ENCODE measurements at regions not wholly inside any gene's neighbourhood (a gene's known extent, or its start where the extent isn't known, plus 50 kb on each side); places are given as distances from the start of the nearest gene placed in this dataset.

DNA sequence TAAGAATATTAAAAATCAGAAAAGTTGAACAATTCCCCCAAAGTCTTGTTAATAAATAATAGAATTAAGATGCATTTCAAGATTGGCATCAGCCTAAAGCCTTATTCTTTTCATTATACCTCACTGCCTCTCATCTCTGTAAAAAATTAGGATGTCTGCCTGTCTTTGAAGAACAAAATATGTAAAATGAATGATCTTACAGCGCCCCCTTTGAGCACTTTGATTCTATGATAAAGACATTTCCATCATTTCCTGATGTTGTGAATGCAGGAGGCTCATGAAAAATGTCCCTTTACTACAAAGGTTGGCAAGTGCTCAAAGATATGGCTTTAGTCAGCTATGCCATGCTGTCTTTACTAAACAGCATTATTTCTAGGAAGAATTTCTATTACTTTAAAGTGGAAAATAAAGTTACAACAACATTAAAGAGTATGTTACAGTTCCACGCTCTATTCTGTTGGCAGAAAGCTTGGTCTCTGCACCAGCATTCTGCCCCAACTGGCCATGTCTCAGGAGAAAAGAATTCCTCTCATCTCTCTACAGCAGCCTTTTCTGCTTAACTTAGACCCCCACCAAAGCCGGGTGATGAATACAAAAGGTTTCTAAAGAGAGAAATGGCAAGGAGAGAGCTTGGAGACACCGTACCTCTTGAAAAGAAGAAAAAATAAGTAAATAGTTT, 95.1 kb downstream of the LLPH start:
- no peak overlapping the region for H3K14ac ChIP-seq (ENCODE audit: insufficient read length)
- no peak overlapping the region for H3K56ac ChIP-seq (replicated peaks; ENCODE audit: insufficient read length, low read depth, low read length)
- DNase-seq (ENCODE audit: low read depth in 1 of 2, low spot score in 2 of 2) (no peak), FAIRE-seq (no peak)
- H3K36me3 ChIP-seq (ENCODE audit: control insufficient read depth in 2 of 4, insufficient read depth in 4 of 4, low read length in 3 of 4): no peaks in the 10 kb centered on the region
- H2BK15ac ChIP-seq (ENCODE audit: low read length): no peak overlapping the region
- H2BK120ac ChIP-seq (replicated peaks; ENCODE audit: low read depth, low read length): no peak overlapping the region
- H3K27me3 ChIP-seq (replicated peaks in 1 of 4; ENCODE audit: control insufficient read depth in 3 of 4, extremely low read depth in 1 of 4, insufficient read depth in 3 of 4, low read length in 3 of 4): no peaks in the 10 kb centered on the region
- H4K20me1 ChIP-seq (replicated peaks in 1 of 2; ENCODE audit: control insufficient read depth in 1 of 2, insufficient read depth in 2 of 2, low read length in 2 of 2): no peaks in the 10 kb centered on the region
- H2AK5ac ChIP-seq (ENCODE audit: low read depth, low read length): no peak overlapping the region
- H3K4ac ChIP-seq (replicated peaks; ENCODE audit: insufficient read length, low read depth, low read length): no peak overlapping the region
- WGBS, 2 experiments (ENCODE audit: extremely low coverage in 1 of 2, insufficient coverage in 1 of 2, insufficient read length in 1 of 2, insufficient replicate concordance in 2 of 2, low coverage in 1 of 2, low lambda C conversion rate in 2 of 2, missing lambda C conversion rate in 1 of 2): 51% methylated on average over 4 of the region's 4 CpGs; no CpG with 5 or more reads in 1 of the 2 experiments
- H3K9me3 ChIP-seq (ENCODE audit: insufficient read depth in 2 of 2, low read depth in 1 of 2, low read length in 1 of 2): no peaks in the 10 kb centered on the region
- no peak overlapping the region for H3K4me2 ChIP-seq (ENCODE audit: insufficient read depth in 1 of 2, low read depth in 2 of 2, low read length in 2 of 2)
- H3K18ac ChIP-seq (ENCODE audit: extremely low read depth, low read length): no peak overlapping the region
- H3K4me1 ChIP-seq (replicated peaks in 1 of 4; ENCODE audit: control insufficient read depth in 3 of 4, insufficient read depth in 4 of 4, low read length in 3 of 4): no peaks in the 10 kb centered on the region
- no peak overlapping the region for H2BK5ac ChIP-seq (ENCODE audit: low read depth, low read length)
- no peak overlapping the region for H4K91ac ChIP-seq (replicated peaks; ENCODE audit: insufficient read length, low read length)
- H3K79me1 ChIP-seq (ENCODE audit: low read depth, low read length): no peaks in the 10 kb centered on the region
- no peak overlapping the region for H4K5ac ChIP-seq (ENCODE audit: insufficient read length, low read depth, low read length)
- no peak overlapping the region for H3K4me3 ChIP-seq (ENCODE audit: extremely low read depth in 1 of 4, insufficient read depth in 2 of 4, low read depth in 3 of 4, low read length in 4 of 4)
- H2BK12ac ChIP-seq (ENCODE audit: low read depth, low read length): no peak overlapping the region
- TF ChIP-seq RAD21 (IDR thresholded peaks at IDR 0.05 in 1 of 2, conservative IDR thresholded peaks at IDR 0.05 in 1 of 2; ENCODE audit: low read depth in 2 of 2, low read length in 2 of 2) (peak; percentile 33 to 34; a peak in 3 of 4 replicates), SRF (IDR thresholded peaks at IDR 0.05; ENCODE audit: low read depth, low read length) (no peak)
- no peak overlapping the region for H3K9ac ChIP-seq (replicated peaks in 1 of 4; ENCODE audit: extremely low read depth in 1 of 4, low read depth in 3 of 4, low read length in 3 of 4)
- no peaks in the 10 kb centered on the region for H3K23me2 ChIP-seq (ENCODE audit: low read depth, low read length)
- CTCF ChIA-PET (ENCODE audit: partially characterized antibody): interaction anchor here (0.6 to 1.6 kb wide), 9 partner anchors 10 to 1188 kb away, joined by 3 to 5 read pairs (median 3); no protein-coding TSS in a partner anchor
- H3K23ac ChIP-seq (ENCODE audit: insufficient read length): no peak overlapping the region
- H2AFZ ChIP-seq (ENCODE audit: low read length): no peak overlapping the region
- POLR2A ChIA-PET (ENCODE audit: partially characterized antibody): interaction anchor here (1.3 kb wide), 1 partner anchor 26 kb away, joined by 5 read pairs; no protein-coding TSS in a partner anchor
- no peak overlapping the region for H3K27ac ChIP-seq (ENCODE audit: low read depth, low read length)
- H4K8ac ChIP-seq (ENCODE audit: extremely low read depth, insufficient read depth, low read length): no peak overlapping the region
- H3K79me2 ChIP-seq (ENCODE audit: control insufficient read depth in 1 of 2, insufficient read depth in 2 of 2, low read length in 2 of 2): no peaks in the 10 kb centered on the region
- H2BK20ac ChIP-seq (ENCODE audit: low read length): no peak overlapping the region
